AG04450 (cell line): ENCODE measurements at regions not wholly inside any gene's neighbourhood (a gene's known extent, or its start where the extent isn't known, plus 50 kb on each side); places are given as distances from the start of the nearest gene placed in this dataset.

Source experiments
- CTCF ChIA-PET: fragments of 300-600, 350-600 bp; formaldehyde crosslinking; extraction: SDS; loops from one replicate; lab custom pipeline; 2022; ENCODE audit warnings: antibody characterized with exemption, inconsistent platforms; lab: Charles Lee
- POLR2A ChIA-PET: fragments of 350-600 bp; formaldehyde crosslinking; extraction: SDS; loops from one replicate; lab custom pipeline; 2021; ENCODE audit warnings: antibody characterized with exemption, inconsistent platforms; lab: Yijun Ruan, JAX
- DNase-seq: peaks from one replicate; pipeline ENCODE4 v3.0.0-alpha.2; 2011; ENCODE audit warnings: low read depth, low spot score
- H3K27ac ChIP-seq: one replicate; pipeline ENCODE4 v1.5.1; 2012; ENCODE audit warnings: low read depth, low read length, control low read depth
- H3K27me3 ChIP-seq: one replicate; pipeline ENCODE4 v1.6.0; 2012; ENCODE audit warnings: low read length; ENCODE audit not compliant: control insufficient read depth, insufficient read depth
- H3K4me3 ChIP-seq: 2 replicates; pipeline ENCODE4 v1.5.1; 2011; ENCODE audit warnings: mild to moderate bottlenecking, low read depth, low read length, control low read depth
- H3K9me3 ChIP-seq: 2 replicates; pipeline ENCODE4 v1.5.1; 2012; ENCODE audit warnings: low read length; ENCODE audit not compliant: control insufficient read depth, insufficient read depth
- TF ChIP-seq, protein P1 (sequence below): IDR thresholded peaks from 2 replicates; pipeline ENCODE4 v1.5.1; 2011; ENCODE audit warnings: low read depth, low read length, control low read depth, inconsistent platforms

DNA sequence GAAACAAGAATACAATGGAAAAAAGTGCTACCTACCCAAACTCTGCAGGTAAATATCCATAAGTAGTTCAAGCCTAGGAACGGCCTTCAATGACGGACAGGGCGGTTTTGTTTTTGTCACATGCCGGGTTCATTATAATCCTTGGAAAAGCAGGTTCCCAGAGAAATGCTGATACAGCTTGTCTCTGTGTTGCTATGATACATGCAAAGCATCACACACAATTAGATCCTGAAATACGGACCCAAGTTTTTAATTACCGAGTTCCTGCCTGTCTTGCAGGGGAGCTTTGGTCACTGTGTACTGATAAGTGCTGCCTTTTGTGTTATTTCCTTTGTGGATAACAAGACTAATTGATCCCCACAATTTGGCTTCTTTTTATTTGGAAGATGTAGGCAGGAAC is 217.4 kb downstream of the HAPSTR1 start:
- ChIA-PET POLR2A (no interaction called here), CTCF (no interaction called here)
- TF ChIP-seq, protein P1, sequence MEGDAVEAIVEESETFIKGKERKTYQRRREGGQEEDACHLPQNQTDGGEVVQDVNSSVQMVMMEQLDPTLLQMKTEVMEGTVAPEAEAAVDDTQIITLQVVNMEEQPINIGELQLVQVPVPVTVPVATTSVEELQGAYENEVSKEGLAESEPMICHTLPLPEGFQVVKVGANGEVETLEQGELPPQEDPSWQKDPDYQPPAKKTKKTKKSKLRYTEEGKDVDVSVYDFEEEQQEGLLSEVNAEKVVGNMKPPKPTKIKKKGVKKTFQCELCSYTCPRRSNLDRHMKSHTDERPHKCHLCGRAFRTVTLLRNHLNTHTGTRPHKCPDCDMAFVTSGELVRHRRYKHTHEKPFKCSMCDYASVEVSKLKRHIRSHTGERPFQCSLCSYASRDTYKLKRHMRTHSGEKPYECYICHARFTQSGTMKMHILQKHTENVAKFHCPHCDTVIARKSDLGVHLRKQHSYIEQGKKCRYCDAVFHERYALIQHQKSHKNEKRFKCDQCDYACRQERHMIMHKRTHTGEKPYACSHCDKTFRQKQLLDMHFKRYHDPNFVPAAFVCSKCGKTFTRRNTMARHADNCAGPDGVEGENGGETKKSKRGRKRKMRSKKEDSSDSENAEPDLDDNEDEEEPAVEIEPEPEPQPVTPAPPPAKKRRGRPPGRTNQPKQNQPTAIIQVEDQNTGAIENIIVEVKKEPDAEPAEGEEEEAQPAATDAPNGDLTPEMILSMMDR, result no peak
- no peaks in the 10 kb centered on the region for H3K27me3 ChIP-seq
- no peak overlapping the region for H3K27ac ChIP-seq
- DNase-seq, result no peak
- peaks cover 6% of the 10 kb centered on the region for H3K9me3 ChIP-seq
- H3K4me3 ChIP-seq, result no peak overlapping the region

DNA sequence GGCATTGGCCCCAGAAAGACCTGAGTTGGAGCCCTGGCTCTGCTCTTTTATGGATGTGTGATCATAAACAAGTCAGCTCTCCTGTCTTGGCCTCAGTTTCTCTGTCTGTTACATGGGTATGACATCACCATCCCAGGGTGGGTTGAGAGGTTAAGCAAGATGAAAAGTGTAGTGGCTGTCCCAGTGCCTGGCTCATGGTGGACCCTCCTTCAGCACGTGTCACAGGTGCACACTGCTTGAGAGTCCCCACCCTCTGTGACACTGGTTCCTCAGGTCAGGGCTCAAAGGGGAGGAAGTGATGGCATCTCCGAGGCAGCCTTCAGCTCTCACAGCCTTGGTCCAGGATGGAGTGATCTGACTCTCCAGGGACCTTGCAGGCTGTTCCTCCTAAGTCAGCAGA is 218.4 kb downstream of the HAPSTR1 start:
- CTCF ChIA-PET, result no interaction called here

DNA sequence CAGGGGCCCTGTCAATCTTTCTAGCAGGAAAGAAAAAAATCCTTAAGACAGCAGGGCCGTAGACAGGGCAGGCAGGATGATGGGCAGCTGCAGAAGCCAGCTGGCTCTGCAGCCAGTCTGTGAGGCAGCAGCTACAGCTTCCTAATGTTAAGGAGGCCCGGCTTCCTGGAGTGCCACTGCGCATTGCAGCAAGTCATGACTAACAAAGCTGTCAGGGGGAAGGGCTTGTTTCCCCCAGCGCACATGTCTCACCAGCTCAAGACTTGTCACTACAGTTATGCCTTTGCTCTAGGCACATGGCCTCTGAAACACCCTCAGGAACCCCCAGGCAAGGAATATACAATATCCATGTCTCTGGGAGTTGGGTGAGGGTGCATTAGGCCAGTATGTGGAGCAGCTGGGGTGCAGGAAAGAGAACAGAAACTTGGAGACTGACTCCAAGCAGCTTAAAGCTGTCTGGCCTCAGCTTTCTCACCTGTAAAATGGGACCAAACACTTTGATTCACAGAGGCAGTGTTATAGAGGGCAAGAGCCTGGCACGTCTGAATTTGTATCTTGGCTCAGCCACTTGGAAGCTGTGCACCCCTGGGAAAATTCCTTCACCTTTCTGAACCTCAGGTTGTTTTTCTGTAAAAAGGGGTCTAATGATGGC is 220.0 kb downstream of the HAPSTR1 start:
- H3K9me3 ChIP-seq, result peaks cover 10% of the 10 kb centered on the region
- no peak overlapping the region for H3K4me3 ChIP-seq
- ChIA-PET POLR2A (no interaction called here), CTCF (no interaction called here)
- no peak for DNase-seq
- no peaks in the 10 kb centered on the region for H3K27me3 ChIP-seq
- TF ChIP-seq, protein P1, result no peak
- H3K27ac ChIP-seq, result no peak overlapping the region

More for the DNA sequence above, 218.4 kb downstream of the HAPSTR1 start:
- TF ChIP-seq, protein P1, result no peak
- H3K4me3 ChIP-seq, result no peak overlapping the region
- no peak overlapping the region for H3K27ac ChIP-seq
- H3K9me3 ChIP-seq, result peaks cover 10% of the 10 kb centered on the region
- H3K27me3 ChIP-seq, result no peaks in the 10 kb centered on the region
- no peak for DNase-seq
- POLR2A ChIA-PET, result no interaction called here

DNA sequence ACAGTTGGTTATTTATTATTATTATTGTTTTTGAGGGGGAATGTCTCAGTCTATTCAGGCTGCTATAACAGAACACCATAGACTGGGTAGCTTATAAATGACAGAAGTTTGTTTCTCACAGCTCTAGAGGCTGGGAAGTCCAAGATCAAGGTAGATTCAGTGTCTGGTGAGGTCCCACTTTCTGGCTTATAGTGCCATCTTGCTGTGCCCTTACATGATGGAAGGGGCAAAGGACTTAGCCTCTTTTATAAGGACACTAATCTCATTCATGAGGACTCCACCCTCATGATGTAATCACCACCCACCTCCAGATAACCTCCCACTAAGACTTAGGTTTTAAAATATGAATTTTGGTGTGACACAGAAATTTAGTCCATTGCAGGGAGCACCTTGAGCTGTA is 224.6 kb downstream of the HAPSTR1 start:
- ChIA-PET CTCF (no interaction called here), POLR2A (no interaction called here)
- H3K27me3 ChIP-seq, result no peaks in the 10 kb centered on the region
- H3K27ac ChIP-seq, result no peak overlapping the region
- DNase-seq, result no peak
- peaks cover 6% of the 10 kb centered on the region for H3K9me3 ChIP-seq
- no peak overlapping the region for H3K4me3 ChIP-seq
- TF ChIP-seq, protein P1, result no peak

DNA sequence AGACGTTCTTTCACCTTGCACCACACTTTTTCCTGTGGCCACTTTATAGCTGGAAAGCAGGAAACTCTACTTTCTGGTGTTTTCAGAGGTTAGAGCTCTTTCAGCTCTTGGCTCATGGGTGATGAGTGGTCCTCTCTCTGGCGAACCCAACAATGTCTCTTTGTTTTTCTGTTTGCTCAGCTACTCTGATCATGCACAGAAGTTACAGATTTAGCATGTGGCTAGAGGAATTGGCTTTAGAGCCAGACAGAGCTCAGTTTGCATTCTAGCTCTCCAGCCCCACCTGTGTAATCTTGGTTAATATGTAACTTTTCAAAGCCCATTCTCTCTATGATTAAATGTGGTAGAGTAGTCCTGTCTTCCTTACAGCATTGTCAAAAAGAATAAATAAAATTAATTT is 225.2 kb downstream of the HAPSTR1 start:
- no peak for DNase-seq
- TF ChIP-seq, protein P1, result no peak
- Histone ChIP-seq H3K27me3 (no peaks in the 10 kb centered on the region), H3K27ac (no peak overlapping the region), H3K4me3 (no peak overlapping the region), H3K9me3 (peaks cover 6% of the 10 kb centered on the region)
- POLR2A ChIA-PET, result no interaction called here
- CTCF ChIA-PET, result no interaction called here
